Ishikawa (cell line): ENCODE measurements at regions not wholly inside any gene's neighbourhood (a gene's known extent, or its start where the extent isn't known, plus 50 kb on each side); places are given as distances from the start of the nearest gene placed in this dataset.

Experiments
- CEBPB ChIP-seq: IDR thresholded peaks from 2 replicates; pipeline ENCODE4 v1.6.1; 2012
- CREB1 ChIP-seq: IDR thresholded peaks from 2 replicates; pipeline ENCODE4 v1.6.1; 2012; ENCODE audit warnings: low read depth
- EGR1 ChIP-seq: IDR thresholded peaks from 2 replicates; pipeline ENCODE4 v1.6.1; 2012
- EP300 ChIP-seq: IDR thresholded peaks from 2 replicates; pipeline ENCODE4 v1.6.1; 2012; ENCODE audit warnings: borderline replicate concordance
- FOXM1 ChIP-seq: IDR thresholded peaks from 2 replicates; pipeline ENCODE4 v1.6.1; 2012; ENCODE audit warnings: low read depth, borderline replicate concordance
- NFIC ChIP-seq: IDR thresholded peaks from 2 replicates; pipeline ENCODE4 v1.6.1; 2012
- RAD21 ChIP-seq: IDR thresholded peaks from 2 replicates; pipeline ENCODE4 v1.6.1; 2012; ENCODE audit warnings: low read depth
- REST ChIP-seq: IDR thresholded peaks from 2 replicates; pipeline ENCODE4 v1.6.1; 2012; ENCODE audit warnings: low read depth, mild to moderate bottlenecking
- TAF1 ChIP-seq: IDR thresholded peaks from 2 replicates; pipeline ENCODE4 v1.6.1; 2012; ENCODE audit warnings: low read depth, mild to moderate bottlenecking
- TCF12 ChIP-seq: IDR thresholded peaks from 2 replicates; pipeline ENCODE4 v1.6.1; 2012; ENCODE audit warnings: low read depth
- TEAD4 ChIP-seq: IDR thresholded peaks from 2 replicates; pipeline ENCODE4 v1.6.1; 2012
- USF1 ChIP-seq: IDR thresholded peaks from 2 replicates; pipeline ENCODE4 v1.6.1; 2012
- YY1 ChIP-seq: IDR thresholded peaks from 2 replicates; pipeline ENCODE4 v1.6.1; 2012; ENCODE audit warnings: low read depth
- ZBTB7A ChIP-seq: IDR thresholded peaks from 2 replicates; pipeline ENCODE4 v1.6.1; 2012; ENCODE audit warnings: low read depth
- TF ChIP-seq, protein P1 (sequence below): IDR thresholded peaks from 2 replicates; pipeline ENCODE4 v1.6.1; 2012

GRCh38 chr5:135220394-135221186, 178.4 kb downstream of the MACROH2A1 start:
- TF ChIP-seq EP300 (no peak), FOXM1 (no peak), USF1 (no peak), TAF1 (no peak), RAD21 (no peak), REST (no peak), TCF12 (no peak), TEAD4 (no peak), NFIC (no peak), CEBPB (no peak)

DNA sequence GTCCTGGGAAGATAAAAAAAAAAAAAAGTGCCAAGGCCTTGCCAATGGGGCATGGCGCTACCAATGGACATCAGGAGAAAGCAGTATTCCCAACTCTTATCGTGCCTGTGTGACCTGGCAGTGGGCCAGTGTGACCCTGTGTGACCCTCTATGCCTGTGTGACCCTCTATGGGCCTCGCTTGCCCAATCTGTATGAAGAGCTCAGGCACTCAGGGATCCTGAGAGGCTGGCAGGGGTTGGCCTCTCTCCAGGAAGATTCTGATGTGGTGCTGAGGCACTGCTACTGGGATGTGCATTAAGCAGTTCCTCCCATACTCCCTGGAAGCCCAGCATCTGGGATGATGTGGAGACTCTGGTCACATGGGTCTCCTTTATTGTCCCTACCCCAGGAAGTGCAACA, 179.2 kb downstream of the MACROH2A1 start:
- TF ChIP-seq RAD21 (no peak), TEAD4 (no peak), EP300 (no peak), TAF1 (no peak), YY1 (no peak), CREB1 (no peak), FOXM1 (no peak), USF1 (no peak), ZBTB7A (no peak), REST (no peak), EGR1 (no peak), TCF12 (no peak), CEBPB (no peak), NFIC (no peak)
- TF ChIP-seq, protein P1, sequence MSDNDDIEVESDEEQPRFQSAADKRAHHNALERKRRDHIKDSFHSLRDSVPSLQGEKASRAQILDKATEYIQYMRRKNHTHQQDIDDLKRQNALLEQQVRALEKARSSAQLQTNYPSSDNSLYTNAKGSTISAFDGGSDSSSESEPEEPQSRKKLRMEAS, result no peak

DNA sequence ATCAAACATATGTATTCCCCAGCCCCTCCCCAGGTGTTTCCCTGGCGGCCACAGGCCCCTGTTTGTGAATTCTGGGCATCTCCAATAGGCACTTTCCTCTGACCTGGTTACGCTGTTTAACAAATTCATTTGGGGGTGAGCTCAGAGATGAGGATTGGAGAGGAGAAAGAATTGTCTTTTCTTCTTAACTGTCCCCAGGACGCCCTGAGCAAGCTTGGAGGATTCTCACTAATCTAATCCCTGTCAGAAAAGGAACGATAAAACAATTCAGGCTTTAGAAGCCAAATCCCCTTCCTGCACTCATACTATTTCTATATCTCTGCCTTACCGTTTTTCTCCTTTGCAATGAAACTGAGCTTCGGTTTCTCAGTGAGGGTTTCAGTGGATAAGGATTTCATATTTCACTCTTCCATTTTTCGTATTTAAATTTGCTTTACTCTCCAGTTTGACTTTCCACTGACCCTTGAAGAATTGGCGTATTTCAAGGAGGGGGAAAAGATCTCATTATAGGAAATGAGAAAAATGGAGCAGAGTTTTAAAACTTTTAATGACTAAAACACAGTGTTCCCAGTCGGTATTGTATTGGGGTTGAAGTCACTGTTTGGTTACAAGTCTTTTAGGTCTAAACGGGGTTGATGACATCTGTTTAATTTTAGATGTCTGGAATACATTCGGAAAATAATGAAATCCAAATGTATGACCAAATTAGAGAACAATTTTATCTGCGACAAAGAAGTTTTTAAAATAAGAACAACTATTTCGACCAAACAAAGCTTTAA, 180.1 kb downstream of the MACROH2A1 start:
- TF ChIP-seq USF1 (no peak), ZBTB7A (no peak), EP300 (no peak), NFIC (no peak), YY1 (no peak), EGR1 (no peak)

DNA sequence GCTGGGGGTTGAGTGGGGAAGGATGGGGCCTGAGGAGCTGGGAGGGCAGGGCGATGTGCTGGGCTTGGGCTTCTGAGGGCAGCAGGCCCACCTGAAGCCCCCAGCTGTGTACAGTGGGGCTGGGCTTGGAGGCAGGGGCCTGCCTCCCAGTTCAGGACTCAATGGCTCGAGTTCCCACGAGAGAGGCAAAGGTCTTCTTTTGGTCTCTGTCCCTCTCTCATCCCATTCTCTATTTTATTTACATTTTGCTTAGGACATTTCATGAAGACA, 180.6 kb downstream of the MACROH2A1 start:
- TF ChIP-seq EP300 (no peak), USF1 (no peak), EGR1 (no peak), FOXM1 (no peak), NFIC (no peak), TEAD4 (no peak), YY1 (no peak), RAD21 (no peak), TCF12 (no peak), REST (no peak), ZBTB7A (no peak), TAF1 (no peak)
- TF ChIP-seq, protein P1, result no peak
